Urinary bladder (tissue), 3 donors: ENCODE measurements at regions not wholly inside any gene's neighbourhood (a gene's known extent, or its start where the extent isn't known, plus 50 kb on each side); places are given as distances from the start of the nearest gene placed in this dataset.

Experiments used
- DNase-seq: peaks from one replicate; pipeline ENCODE4 v3.0.0-alpha.2; 2015; ENCODE audit errors: extremely low spot score
- H3K27ac ChIP-seq: one replicate; pipeline ENCODE4 v1.5.1; 2013; ENCODE audit warnings: low read depth, mild to moderate bottlenecking, moderate library complexity
- H3K36me3 ChIP-seq: one replicate; pipeline ENCODE4 v1.6.1; 2013; ENCODE audit warnings: mild to moderate bottlenecking, moderate library complexity; ENCODE audit not compliant: insufficient read depth
- H3K4me1 ChIP-seq: one replicate; pipeline ENCODE4 v1.6.1; 2013; ENCODE audit warnings: mild to moderate bottlenecking, moderate library complexity; ENCODE audit not compliant: insufficient read depth
- H3K4me3 ChIP-seq: one replicate; pipeline ENCODE4 v1.5.1; 2013; ENCODE audit warnings: low read depth, low read length
- WGBS: extraction: QIAGEN DNeasy Blood & Tissue Kit; methylation state at CpG from one replicate; pipeline ENCODE4 v1.1.7; 2013; 5-methylcytosine and 5-hydroxymethylcytosine counted together
- donor health status: healthy with polysubstance abuse.
- donor health status: healthy.

DNA sequence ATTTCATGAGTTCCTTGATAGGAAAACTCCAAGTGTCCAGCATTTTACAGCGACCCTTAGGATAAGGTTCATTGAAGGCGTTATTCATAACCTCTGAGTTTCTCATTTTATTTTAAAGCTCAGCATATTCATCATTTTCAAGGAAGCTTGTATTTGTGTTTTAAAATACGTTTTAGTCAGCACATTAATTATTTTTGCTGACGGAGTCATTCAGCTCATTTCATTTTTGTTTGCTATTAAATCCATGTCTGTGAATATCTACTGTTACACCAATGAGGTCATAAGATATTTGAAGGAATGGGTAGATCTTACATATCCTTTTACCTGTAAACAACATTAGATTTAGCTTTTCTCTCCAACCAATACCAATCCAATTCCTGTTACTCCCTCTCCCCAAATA lies 1766.3 kb upstream of the PCDH10 start:
- H3K36me3 ChIP-seq: no peaks in the 10 kb centered on the region
- no peaks in the 10 kb centered on the region for H3K4me1 ChIP-seq
- no peak overlapping the region for H3K4me3 ChIP-seq
- WGBS: 84% methylated on average over 4 of the region's 4 CpGs
- DNase-seq: no peak
- no peak overlapping the region for H3K27ac ChIP-seq

DNA sequence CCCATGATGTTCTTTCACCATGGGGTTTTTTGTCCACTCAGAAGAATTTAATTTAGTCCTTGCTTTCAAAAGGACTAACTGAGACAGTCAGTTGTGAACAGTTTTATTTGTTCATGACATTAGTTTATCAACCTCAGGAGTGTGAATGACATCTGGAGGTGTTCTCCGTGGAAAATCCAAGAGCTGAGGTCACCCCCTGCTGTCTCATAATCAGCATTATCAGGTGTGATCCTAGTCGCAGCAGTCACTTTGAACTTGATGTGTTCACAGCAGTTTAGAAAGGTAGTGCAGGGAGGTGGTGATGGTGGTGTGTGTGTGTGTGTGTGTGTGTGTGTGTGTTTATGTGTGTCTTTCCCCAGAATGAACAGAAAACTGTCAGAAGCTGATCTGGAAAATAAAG lies 1760.8 kb upstream of the PCDH10 start:
- Histone ChIP-seq H3K36me3 (no peaks in the 10 kb centered on the region), H3K4me1 (no peaks in the 10 kb centered on the region), H3K4me3 (no peak overlapping the region), H3K27ac (no peak overlapping the region)
- 13% methylated on average over 2 of the region's 2 CpGs for WGBS
- no peak for DNase-seq

DNA sequence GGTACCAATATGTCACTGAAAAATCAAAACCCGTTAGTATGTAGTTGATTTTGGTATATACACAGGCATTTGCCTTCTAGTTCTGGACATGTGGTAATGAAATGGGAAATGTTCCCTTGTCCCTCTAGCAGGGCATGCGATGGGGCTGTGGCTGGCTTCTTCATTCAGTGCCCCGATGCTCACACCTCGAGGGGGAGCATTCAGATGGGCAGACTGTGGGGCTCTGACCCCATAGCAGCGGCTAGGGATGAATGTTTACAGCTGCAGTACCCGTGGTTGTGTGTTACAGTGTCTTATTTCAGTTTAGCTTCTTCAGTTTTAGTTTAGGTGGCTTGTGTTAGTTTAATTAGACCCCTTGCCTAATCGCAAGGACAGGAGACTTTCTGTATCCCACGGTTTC lies 1741.0 kb upstream of the PCDH10 start:
- no peak overlapping the region for H3K4me3 ChIP-seq
- 77% methylated on average over 8 of the region's 8 CpGs for WGBS
- H3K36me3 ChIP-seq: no peaks in the 10 kb centered on the region
- DNase-seq: no peak
- H3K4me1 ChIP-seq: no peaks in the 10 kb centered on the region
- no peak overlapping the region for H3K27ac ChIP-seq

DNA sequence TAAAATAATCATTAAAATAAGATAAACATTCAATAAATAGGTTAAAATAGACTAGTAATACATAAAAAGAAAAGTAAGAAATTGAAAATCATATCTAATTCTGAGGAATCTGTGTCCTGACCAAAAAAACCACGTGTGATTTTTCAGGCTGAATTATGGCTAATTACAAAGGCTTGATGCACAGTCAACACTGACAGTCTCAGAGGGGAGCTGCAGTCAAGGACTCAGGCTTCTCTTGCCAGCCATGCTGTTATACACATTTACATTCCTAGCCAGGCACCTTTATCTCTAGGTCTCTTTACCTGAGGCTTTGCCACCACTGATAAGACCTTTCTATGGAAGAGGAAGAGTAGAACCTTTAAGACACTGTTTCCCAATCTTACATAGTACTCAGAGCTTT lies 1737.7 kb upstream of the PCDH10 start:
- Histone ChIP-seq H3K4me3 (no peak overlapping the region), H3K27ac (no peak overlapping the region), H3K36me3 (no peaks in the 10 kb centered on the region), H3K4me1 (no peaks in the 10 kb centered on the region)
- 81% methylated on average over 1 of the region's 1 CpG for WGBS
- no peak for DNase-seq

DNA sequence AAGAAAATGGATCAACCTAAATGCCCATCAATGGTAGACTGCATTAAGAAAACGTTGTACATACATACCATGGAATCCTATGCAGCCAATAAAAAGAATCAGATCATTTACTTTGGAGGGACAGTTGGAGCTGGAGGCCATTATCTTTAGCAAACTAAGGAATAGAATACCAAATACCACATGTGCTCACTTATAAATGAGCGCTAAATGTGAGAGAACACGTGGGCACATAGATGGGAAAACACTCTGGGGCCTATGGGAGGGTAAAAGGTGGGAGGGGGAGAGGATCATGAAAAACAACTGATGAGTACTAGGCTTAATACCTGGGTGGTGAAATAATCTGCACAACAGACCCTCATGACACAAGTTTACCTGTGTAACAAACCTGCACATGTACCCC lies 1729.9 kb upstream of the PCDH10 start:
- no peaks in the 10 kb centered on the region for H3K36me3 ChIP-seq
- H3K4me1 ChIP-seq: no peaks in the 10 kb centered on the region
- H3K4me3 ChIP-seq: no peak overlapping the region
- no peak for DNase-seq
- 70% methylated on average over 3 of the region's 3 CpGs for WGBS
- H3K27ac ChIP-seq: no peak overlapping the region

DNA sequence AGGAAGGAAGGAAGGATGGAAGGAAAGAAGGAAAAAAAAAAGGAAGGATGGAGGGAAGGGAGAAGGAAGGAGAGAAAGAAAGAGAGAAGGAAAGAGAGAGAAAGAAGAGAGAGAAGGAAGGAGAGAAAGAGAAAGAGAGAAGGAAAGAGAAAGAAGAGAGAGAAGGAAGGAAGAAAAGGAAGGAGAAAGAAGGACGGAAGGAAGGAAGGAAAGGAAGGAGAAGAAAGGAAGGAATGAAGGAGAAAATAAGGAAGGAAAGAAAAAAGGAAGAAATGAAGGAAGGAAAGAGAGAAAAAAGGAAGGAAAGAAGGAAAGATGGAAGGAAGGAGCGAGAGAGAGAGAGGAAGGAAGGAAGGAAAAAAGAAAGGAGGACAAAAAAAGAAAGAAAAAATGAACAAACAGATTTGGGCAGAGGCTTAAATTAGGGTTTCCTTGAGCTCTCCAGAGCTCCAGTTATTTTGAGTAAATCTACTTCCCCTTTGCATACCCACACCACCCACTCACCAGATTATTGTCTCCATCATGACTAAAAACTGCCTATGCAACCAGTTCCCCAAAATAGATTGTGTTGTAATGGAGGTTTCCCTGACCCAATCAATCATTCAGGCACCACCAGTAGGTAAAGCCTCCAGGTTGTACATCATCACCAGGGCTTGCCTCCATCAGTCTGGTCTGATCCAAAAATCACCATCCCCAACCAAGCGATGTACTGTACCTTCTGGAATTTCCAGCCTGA lies 1722.9 kb upstream of the PCDH10 start:
- Histone ChIP-seq H3K27ac (no peak overlapping the region), H3K4me3 (no peak overlapping the region), H3K4me1 (no peaks in the 10 kb centered on the region), H3K36me3 (no peaks in the 10 kb centered on the region)
- no peak for DNase-seq
- 77% methylated on average over 3 of the region's 3 CpGs for WGBS

DNA sequence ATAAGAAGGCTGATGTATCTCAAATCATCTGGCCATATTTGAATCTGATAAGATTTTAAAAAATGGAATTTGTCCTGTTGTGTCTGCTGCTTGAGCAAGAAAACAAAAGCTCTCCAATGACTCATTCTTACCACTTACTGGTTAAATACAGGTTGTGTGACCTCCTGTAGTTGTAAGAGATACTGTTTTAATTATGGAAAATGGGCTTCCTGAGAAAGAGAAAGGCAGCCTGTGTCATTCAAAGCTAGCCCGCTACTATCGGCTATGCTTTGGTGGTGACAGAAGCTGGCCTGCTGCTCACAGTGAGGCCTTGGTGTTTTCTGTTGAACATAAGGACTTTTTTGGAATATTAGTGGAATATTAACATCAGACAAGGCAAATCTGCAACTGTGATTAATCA lies 1722.1 kb upstream of the PCDH10 start:
- Histone ChIP-seq H3K27ac (no peak overlapping the region), H3K4me3 (no peak overlapping the region), H3K4me1 (no peaks in the 10 kb centered on the region), H3K36me3 (no peaks in the 10 kb centered on the region)
- 43% methylated on average over 2 of the region's 2 CpGs for WGBS
- no peak for DNase-seq

DNA sequence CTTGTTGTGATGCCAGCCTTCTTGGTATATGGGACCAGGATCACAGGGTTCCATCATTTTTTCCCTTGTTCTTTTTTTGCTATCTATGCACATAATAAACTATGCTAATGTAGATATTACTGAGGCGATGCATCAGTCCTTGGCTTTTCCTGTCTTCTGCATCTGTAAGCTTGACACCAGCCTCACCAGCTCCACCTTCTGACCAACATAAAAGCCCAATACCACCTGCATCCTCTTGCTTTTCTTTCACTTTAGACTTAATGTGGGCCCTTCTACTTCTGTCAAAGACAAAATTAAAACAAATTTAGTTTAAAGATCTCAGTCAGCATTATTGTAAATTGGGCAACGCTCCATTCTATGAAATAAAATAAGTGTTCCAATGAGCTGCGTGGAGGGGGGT lies 1718.8 kb upstream of the PCDH10 start:
- no peaks in the 10 kb centered on the region for H3K36me3 ChIP-seq
- H3K4me3 ChIP-seq: no peak overlapping the region
- H3K27ac ChIP-seq: no peak overlapping the region
- 75% methylated on average over 3 of the region's 3 CpGs for WGBS
- no peaks in the 10 kb centered on the region for H3K4me1 ChIP-seq
- DNase-seq: no peak

DNA sequence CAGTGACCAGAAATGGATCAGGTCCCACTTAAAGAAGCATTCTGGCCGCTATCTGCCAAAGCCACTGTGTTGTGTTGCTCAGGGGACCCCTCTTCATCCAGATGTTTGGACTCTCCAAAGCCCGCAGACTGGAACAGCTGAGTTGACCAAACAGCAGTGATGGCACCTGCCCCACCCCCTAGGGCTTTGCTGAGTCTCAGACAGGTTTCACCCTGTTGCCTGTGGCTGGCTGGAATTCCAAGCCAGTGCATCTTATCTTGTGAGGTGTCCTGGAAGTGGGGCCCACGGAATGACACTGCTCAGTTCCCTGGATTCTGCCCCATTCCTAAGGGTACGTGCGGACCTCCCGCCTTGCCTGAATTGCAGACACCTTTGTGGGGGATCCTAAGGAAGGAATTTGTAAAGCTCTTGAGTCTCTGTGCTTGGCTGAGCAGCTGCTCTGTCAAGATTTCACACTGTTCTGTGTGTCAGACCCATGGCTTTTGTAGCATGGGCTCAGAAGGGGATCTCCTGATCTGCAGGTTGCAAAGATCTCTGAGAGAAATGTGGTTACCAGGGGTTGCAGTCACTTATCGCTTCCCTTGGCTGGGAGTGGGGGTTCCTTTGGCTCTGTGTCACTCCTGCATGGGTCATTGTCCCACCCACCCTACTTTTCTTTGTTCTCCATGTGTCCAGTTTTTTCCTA lies 1707.9 kb upstream of the PCDH10 start:
- WGBS: 79% methylated on average over 7 of the region's 7 CpGs

DNA sequence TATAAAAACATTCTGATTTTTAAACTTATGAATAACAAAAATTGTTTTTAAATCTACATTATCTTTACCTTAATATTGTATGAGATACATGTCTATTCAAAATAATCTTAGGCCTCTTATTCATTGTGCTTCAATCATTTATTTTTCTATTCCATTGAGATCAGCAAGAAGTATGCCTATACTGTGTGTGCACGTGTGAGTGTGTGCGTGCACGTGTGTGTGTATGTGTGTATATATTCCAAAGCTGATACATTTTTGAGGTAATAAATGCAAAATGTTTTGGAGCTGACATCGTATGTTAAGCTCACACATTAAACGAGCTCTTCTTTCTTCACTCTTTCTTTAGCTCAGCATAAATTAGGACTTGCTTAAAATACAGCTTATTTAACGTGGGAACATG lies 1701.2 kb upstream of the PCDH10 start:
- H3K4me1 ChIP-seq: no peaks in the 10 kb centered on the region
- no peak overlapping the region for H3K27ac ChIP-seq
- no peak overlapping the region for H3K4me3 ChIP-seq
- H3K36me3 ChIP-seq: no peaks in the 10 kb centered on the region
- WGBS: 70% methylated on average over 6 of the region's 6 CpGs
- no peak for DNase-seq

More for the DNA sequence above, 1707.9 kb upstream of the PCDH10 start:
- Histone ChIP-seq H3K4me3 (no peak overlapping the region), H3K36me3 (no peaks in the 10 kb centered on the region), H3K4me1 (no peaks in the 10 kb centered on the region), H3K27ac (no peak overlapping the region)
- no peak for DNase-seq

DNA sequence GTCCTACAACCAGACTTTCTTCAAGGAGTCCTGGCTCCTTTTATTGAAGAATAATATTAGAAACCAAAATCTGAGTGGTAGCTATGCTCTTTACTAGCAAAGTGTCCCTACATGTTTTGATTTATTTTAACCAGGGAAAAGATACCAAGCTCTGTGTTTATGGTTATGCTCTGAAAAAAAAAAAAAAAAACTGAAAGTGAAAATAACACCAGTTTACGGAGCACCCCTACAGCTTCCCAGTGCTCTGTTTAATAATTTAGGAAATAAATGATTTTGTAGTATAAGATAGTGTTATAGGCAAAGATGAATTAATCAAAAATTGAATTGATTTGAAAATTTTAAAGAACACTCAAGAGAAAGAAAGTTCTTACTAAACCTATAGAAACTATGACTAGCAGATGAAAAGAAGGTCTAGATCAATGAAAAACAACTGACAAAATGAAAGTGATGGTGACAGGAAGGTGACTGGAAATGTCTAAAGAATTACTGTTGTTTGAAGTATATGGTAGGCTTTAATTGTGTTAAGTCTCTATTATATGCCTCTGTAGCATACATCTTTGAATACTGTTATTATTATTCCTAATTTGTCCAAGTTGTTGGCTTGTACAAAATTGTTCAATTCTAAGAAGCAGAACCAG lies 1698.4 kb upstream of the PCDH10 start:
- no peak for DNase-seq
- Histone ChIP-seq H3K36me3 (no peaks in the 10 kb centered on the region), H3K27ac (no peak overlapping the region), H3K4me1 (no peaks in the 10 kb centered on the region), H3K4me3 (no peak overlapping the region)
- 91% methylated on average over 1 of the region's 1 CpG for WGBS

DNA sequence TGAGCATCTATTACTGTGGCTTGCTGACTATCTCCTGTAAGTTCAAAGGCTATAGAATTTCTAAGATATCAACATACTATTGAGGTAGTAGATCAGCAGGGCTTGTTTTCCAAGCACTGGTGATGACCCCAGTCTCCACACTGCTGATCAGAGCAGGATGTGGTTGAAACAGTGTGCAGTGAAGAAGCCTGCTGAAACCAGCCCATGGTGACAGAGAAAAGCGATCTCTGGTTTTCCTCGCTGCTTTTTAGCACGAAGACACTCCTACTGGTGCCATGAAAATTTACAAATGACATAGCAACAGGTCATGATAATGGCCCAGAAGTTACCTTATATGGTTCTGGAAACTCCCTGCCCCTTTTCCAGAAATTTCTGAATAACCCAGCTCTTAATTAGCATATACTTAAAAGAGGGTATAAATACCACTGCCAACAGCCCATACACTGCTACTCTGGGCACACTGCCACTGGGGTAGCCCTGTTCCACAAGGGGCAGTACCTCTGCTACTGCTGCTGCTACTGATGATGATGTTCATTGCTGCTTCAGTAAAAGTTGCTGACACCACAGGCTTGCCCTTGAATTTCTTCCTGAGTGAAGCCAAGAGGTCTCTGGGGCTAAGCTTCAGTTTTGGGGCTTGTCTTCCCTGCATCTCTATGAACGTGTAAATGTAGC lies 1689.5 kb upstream of the PCDH10 start:
- H3K4me1 ChIP-seq: no peaks in the 10 kb centered on the region
- WGBS: 48% methylated on average over 4 of the region's 4 CpGs
- DNase-seq: no peak

DNA sequence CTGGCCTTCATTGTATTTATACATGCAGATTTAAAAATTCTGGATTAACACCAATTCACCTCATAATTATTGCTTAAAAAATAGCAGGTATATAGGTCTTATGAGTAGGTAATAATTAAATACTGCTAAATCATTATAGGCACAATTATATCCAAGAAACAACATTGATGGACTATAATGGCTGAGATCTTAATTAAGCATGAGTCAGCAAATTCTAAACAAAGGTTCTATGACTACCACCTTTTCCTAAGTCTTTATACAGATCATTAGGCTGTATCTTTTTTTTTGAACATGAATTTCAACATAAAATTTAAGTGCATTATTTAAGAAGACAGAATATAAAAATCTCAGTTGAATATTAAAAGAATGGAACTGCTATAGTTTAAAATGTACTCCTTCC lies 1678.7 kb upstream of the PCDH10 start:
- no peak overlapping the region for H3K4me3 ChIP-seq

More for the DNA sequence above, 1689.5 kb upstream of the PCDH10 start:
- no peak overlapping the region for H3K27ac ChIP-seq
- no peak overlapping the region for H3K4me3 ChIP-seq
- no peaks in the 10 kb centered on the region for H3K36me3 ChIP-seq

DNA sequence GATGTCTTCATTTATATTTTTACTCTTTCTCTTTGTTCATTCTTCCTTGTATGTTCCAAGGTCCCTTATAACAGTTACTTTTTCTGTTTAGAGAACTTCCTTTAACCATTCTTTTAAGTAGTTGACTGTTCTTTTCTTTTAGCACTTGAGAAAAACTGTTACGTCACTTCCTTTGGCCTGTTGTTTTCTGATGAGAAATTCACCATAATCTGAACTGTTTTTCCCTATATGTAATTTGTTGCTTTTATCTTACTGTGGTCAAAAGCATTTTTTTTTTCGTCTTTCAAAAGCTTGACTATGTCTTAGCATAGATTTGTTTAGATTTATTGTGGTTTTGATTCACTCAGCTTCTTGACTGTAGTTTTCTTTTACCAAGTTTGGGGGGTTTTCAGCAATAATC lies 1660.3 kb upstream of the PCDH10 start:
- Histone ChIP-seq H3K4me3 (no peak overlapping the region), H3K4me1 (no peaks in the 10 kb centered on the region), H3K36me3 (no peaks in the 10 kb centered on the region), H3K27ac (no peak overlapping the region)
- DNase-seq: no peak
- 73% methylated on average over 2 of the region's 2 CpGs for WGBS

More for the DNA sequence above, 1678.7 kb upstream of the PCDH10 start:
- H3K27ac ChIP-seq: no peak overlapping the region
- DNase-seq: no peak
- no peaks in the 10 kb centered on the region for H3K4me1 ChIP-seq
- H3K36me3 ChIP-seq: no peaks in the 10 kb centered on the region
